ENCODE measurements at regions not wholly inside any gene's neighbourhood (a gene's known extent, or its start where the extent isn't known, plus 50 kb on each side); places are given as distances from the start of the nearest gene placed in this dataset.

DNA sequence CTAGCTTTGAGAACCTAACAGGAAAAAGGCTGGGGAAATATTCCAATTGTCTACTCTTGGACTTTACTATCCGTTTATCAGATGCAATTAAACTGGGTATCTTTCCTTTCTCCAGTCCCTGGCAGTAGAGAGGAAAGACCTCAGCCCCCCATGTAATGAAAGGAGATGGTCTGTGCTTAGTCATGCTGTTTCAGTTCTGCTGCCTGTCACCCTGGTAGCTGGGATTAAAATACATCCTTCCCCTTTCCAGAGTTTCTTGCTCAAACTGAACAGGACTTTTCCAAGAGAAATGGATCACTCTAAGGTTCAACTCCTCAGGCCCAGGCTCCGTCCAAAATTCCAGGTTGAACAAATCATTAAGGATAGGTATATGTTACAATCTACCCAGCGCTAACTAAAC, 202.9 kb downstream of the PTEN start:
- H3K9me3 ChIP-seq (replicated peaks; ENCODE audit: control insufficient read depth, insufficient read depth, low read length), result no peaks in the 10 kb centered on the region
- in situ Hi-C loops (cut with MboI), result loop anchor here (10.0 kb wide), 1 partner anchor 202 kb away; the partner anchor contains the start of genes KLLN and PTEN
- FAIRE-seq, result no peak
- H4K20me1 ChIP-seq (ENCODE audit: control insufficient read depth, insufficient read depth), result no peaks in the 10 kb centered on the region
- BruUV-seq (replicated peaks), result no TSS peak
- H3K9ac ChIP-seq (ENCODE audit: control insufficient read depth, insufficient read depth, low read length), result peak overlapping the region; percentile 52; the same call in 1 of the 2 replicates
- no peak for TF ChIP-seq SUZ12 (IDR thresholded peaks at IDR 0.05; ENCODE audit: unreplicated experiment)
- TF ChIP-seq SPI1 (IDR thresholded peaks at IDR 0.05; ENCODE audit: borderline replicate concordance, insufficient read depth, low read depth, low read length), result peak; percentile 74
- 0 out of 2 replicates have a peak, but pooled peaks have one; percentile 29 for TF ChIP-seq GATAD2B (conservative IDR thresholded peaks at IDR 0.05; ENCODE audit: low read depth)
- peak; percentile 12; the same call in 1 of the 2 replicates for TF ChIP-seq ZBTB40 (IDR thresholded peaks at IDR 0.05; ENCODE audit: borderline replicate concordance)
- no peak for TF ChIP-seq IRF3 (IDR thresholded peaks at IDR 0.05)
- no peak for TF ChIP-seq BHLHE40 (IDR thresholded peaks at IDR 0.05; ENCODE audit: borderline replicate concordance in 1 of 2, low read depth in 2 of 2, low read length in 1 of 2)
- no peak for TF ChIP-seq YY1 (IDR thresholded peaks at IDR 0.05; ENCODE audit: low read depth, low read length)
- TF ChIP-seq SREBF2 (IDR thresholded peaks at IDR 0.05; ENCODE audit: low read length), result no peak
- TF ChIP-seq TCF3 (IDR thresholded peaks at IDR 0.05; ENCODE audit: borderline replicate concordance, insufficient read depth, low read depth, low read length), result no peak
- 0 out of 2 replicates have a peak, but pooled peaks have one; percentile 5 for TF ChIP-seq SMAD5 (IDR thresholded peaks at IDR 0.05; ENCODE audit: low read depth)
- no peak for TF ChIP-seq CBFB (IDR thresholded peaks at IDR 0.05; ENCODE audit: low read depth)
- no peak for TF ChIP-seq POU2F2 (IDR thresholded peaks at IDR 0.05; ENCODE audit: borderline replicate concordance, low read depth, low read length)
- peak; percentile 72 for TF ChIP-seq EED (IDR thresholded peaks at IDR 0.05; ENCODE audit: low read depth)
- no peak; the same call in 1 of the 2 replicates for TF ChIP-seq IKZF1 (conservative IDR thresholded peaks at IDR 0.05)
- TF ChIP-seq RELA (IDR thresholded peaks at IDR 0.05; ENCODE audit: borderline replicate concordance, partially characterized antibody), result no peak
- TF ChIP-seq BMI1 (IDR thresholded peaks at IDR 0.05; ENCODE audit: borderline replicate concordance), result no peak
- no peak for TF ChIP-seq HDGF (IDR thresholded peaks at IDR 0.05)
- intact Hi-C loops (cut with micrococcal nuclease; ENCODE audit: unreplicated experiment), result loop anchor here (5.0 kb wide), 1 partner anchor 99 kb away; no protein-coding TSS in a partner anchor
- ChIA-PET RAD21 (ENCODE audit: unreplicated experiment) (interaction anchor here (1.1 to 8.0 kb wide), 14 partner anchors 9 to 323 kb away, joined by 3 to 89 read pairs (median 8); partner anchors contain the start of genes KLLN and PTEN), CTCF (interaction anchor here (0.7 to 6.5 kb wide), 8 partner anchors 16 to 323 kb away, joined by 3 to 36 read pairs (median 6); no protein-coding TSS in a partner anchor), SMC1A (ENCODE audit: uncharacterized antibody, unreplicated experiment) (interaction anchor here (0.9 to 19.3 kb wide), 23 partner anchors 13 to 325 kb away, joined by 3 to 229 read pairs (median 4); partner anchors contain the start of genes KLLN and PTEN), POLR2A (interaction anchor here (0.6 to 2.0 kb wide), 12 partner anchors 10 to 320 kb away, joined by 3 to 8 read pairs (median 4); no protein-coding TSS in a partner anchor)
- WGBS (ENCODE audit: insufficient coverage, insufficient replicate concordance, low lambda C conversion rate, missing lambda C conversion rate), result 76% methylated on average over 3 of the region's 3 CpGs
- H3K4me3 ChIP-seq, result peak overlapping the region; percentile 19
- peaks cover 95% of the 10 kb centered on the region for H3K4me1 ChIP-seq (ENCODE audit: control insufficient read depth, insufficient read depth, low read length)
- no peak for DNase-seq (ENCODE audit: low read depth, low spot score)
- H3K79me2 ChIP-seq (ENCODE audit: control insufficient read depth, insufficient read depth, low read length), result no peaks in the 10 kb centered on the region
- H3K4me2 ChIP-seq (ENCODE audit: control insufficient read depth, insufficient read depth), result peak overlapping the region; percentile 80
- no peak for ATAC-seq
- peak overlapping the region; percentile 92 for H3K27ac ChIP-seq (ENCODE audit: control insufficient read depth, insufficient read depth)
- no peaks in the 10 kb centered on the region for H3K36me3 ChIP-seq (ENCODE audit: control insufficient read depth in 2 of 2, insufficient read depth in 2 of 2, low read length in 1 of 2)
- no peak overlapping the region for H2AFZ ChIP-seq (ENCODE audit: control insufficient read depth, low read depth, low read length)
- no peaks in the 10 kb centered on the region for H3K27me3 ChIP-seq (replicated peaks in 1 of 2; ENCODE audit: control insufficient read depth in 2 of 2, insufficient read depth in 2 of 2, low read length in 1 of 2)

All from GM12878 (cell line).